Mesothelial cell of epicardium (in vitro differentiated cells): ENCODE measurements at regions not wholly inside any gene's neighbourhood (a gene's known extent, or its start where the extent isn't known, plus 50 kb on each side); places are given as distances from the start of the nearest gene placed in this dataset.

Source experiments
- DNase-seq, 2 experiments: peaks; one replicate each; pipeline ENCODE4 v3.0.0; 2021; ENCODE audit warnings: low spot score in 2 of 2; ENCODE audit not compliant: unreplicated experiment in 2 of 2
- H3K27ac Mint-ChIP-seq: 2 replicates; pipeline ENCODE4 v1.8.0; 2021; ENCODE audit warnings: mixed read lengths
- H3K27me3 Mint-ChIP-seq: 2 replicates; pipeline ENCODE4 v1.8.0; 2021; ENCODE audit warnings: low read depth, mixed read lengths
- H3K36me3 Mint-ChIP-seq: 2 replicates; pipeline ENCODE4 v1.8.0; 2021; ENCODE audit warnings: mixed read lengths
- H3K4me1 Mint-ChIP-seq: 2 replicates; pipeline ENCODE4 v1.8.0; 2021; ENCODE audit warnings: mixed read lengths
- H3K4me3 Mint-ChIP-seq: 2 replicates; pipeline ENCODE4 v1.8.0; 2021; ENCODE audit warnings: mild to moderate bottlenecking, moderate library complexity, mixed read lengths
- H3K9me3 Mint-ChIP-seq: 2 replicates; pipeline ENCODE4 v1.8.0; 2021; ENCODE audit warnings: mixed read lengths
- TF ChIP-seq, protein P1 (sequence below): fragments of 200-600 bp; sonication (generic); IDR thresholded peaks from one replicate; pipeline ENCODE4 v1.5.0; 2021; ENCODE audit warnings: antibody characterized with exemption; ENCODE audit not compliant: unreplicated experiment

DNA sequence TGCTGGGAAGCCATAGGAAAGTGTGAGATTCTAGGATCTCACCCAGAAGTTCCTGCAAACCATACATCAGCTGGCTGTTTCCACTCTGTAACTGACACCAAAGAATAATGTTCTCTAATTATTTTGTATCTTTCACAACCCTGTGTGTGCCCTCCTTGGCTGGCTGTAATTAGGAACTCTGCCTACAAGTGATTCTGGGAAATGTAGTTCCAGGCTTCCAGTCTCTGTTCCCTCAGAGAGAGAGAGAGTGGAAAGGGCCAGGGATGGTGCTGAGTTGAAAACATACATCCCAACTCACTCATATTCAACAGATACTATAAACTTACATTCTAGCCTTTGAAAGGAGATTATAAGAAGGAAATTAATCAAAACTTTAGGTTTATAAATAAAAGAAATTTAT is 57.5 kb upstream of the C1QTNF7 start:
- DNase-seq, result no peak
- TF ChIP-seq, protein P1, sequence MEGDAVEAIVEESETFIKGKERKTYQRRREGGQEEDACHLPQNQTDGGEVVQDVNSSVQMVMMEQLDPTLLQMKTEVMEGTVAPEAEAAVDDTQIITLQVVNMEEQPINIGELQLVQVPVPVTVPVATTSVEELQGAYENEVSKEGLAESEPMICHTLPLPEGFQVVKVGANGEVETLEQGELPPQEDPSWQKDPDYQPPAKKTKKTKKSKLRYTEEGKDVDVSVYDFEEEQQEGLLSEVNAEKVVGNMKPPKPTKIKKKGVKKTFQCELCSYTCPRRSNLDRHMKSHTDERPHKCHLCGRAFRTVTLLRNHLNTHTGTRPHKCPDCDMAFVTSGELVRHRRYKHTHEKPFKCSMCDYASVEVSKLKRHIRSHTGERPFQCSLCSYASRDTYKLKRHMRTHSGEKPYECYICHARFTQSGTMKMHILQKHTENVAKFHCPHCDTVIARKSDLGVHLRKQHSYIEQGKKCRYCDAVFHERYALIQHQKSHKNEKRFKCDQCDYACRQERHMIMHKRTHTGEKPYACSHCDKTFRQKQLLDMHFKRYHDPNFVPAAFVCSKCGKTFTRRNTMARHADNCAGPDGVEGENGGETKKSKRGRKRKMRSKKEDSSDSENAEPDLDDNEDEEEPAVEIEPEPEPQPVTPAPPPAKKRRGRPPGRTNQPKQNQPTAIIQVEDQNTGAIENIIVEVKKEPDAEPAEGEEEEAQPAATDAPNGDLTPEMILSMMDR, result no peak
- peaks cover 9% of the 10 kb centered on the region for H3K4me1 Mint-ChIP-seq
- H3K4me3 Mint-ChIP-seq, result no peak overlapping the region
- H3K9me3 Mint-ChIP-seq, result no peaks in the 10 kb centered on the region
- H3K27ac Mint-ChIP-seq, result no peak overlapping the region
- H3K36me3 Mint-ChIP-seq, result no peaks in the 10 kb centered on the region
- H3K27me3 Mint-ChIP-seq, result no peaks in the 10 kb centered on the region

DNA sequence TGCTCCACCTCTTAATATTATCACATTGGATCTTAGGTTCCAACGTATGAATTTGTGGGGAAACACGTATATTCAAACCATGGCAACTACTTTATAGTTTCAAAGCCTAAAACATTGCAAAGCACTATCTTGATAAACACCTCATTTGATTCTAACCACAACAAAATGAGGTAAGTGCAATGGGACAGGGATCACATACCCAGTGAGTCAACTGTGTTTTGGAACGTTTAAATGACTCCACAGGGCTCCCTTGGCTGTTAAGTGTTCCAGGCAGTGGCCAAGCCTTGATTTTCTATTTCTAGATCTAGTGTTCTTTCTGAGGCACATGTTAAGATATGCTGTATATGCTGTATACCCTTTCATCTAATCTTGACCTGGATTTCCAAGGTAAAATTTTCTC is 54.5 kb upstream of the C1QTNF7 start:
- no peaks in the 10 kb centered on the region for H3K36me3 Mint-ChIP-seq

DNA sequence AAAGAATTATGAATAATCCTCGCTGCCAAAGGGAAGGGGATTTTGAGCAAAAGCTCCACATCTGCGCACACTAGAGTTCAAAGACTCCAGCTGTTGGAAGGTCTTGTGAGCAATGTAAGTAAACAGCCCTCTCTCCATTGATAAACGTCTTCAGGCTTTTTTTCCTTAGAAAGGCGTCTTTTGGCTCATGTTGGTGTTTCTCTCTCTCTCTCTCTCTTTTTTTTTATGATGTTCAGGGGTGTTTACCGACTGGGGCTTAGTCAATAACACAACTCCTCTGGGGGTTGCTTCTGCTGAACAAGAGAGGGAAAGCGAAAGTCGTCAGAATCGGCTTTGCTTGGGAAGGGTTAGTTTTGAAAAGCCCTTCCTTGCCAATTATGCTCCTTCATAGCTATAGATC is 53.2 kb upstream of the C1QTNF7 start:
- peak overlapping the region; percentile 87 for H3K27ac Mint-ChIP-seq
- H3K36me3 Mint-ChIP-seq, result no peaks in the 10 kb centered on the region
- peaks cover 11% of the 10 kb centered on the region for H3K4me1 Mint-ChIP-seq
- no peak for DNase-seq
- TF ChIP-seq, protein P1, result no peak
- no peaks in the 10 kb centered on the region for H3K27me3 Mint-ChIP-seq
- peak overlapping the region; percentile 51 for H3K4me3 Mint-ChIP-seq
- no peaks in the 10 kb centered on the region for H3K9me3 Mint-ChIP-seq

More for the DNA sequence above, 54.5 kb upstream of the C1QTNF7 start:
- H3K4me1 Mint-ChIP-seq, result peaks cover 7% of the 10 kb centered on the region
- TF ChIP-seq, protein P1, result no peak
- H3K27ac Mint-ChIP-seq, result no peak overlapping the region
- no peaks in the 10 kb centered on the region for H3K27me3 Mint-ChIP-seq
- H3K4me3 Mint-ChIP-seq, result no peak overlapping the region
- no peaks in the 10 kb centered on the region for H3K9me3 Mint-ChIP-seq
- DNase-seq, result no peak

GRCh38 chr4:15375667-15376066 is 52.2 kb upstream of the C1QTNF7 start:
- Mint-ChIP-seq H3K4me1 (peaks cover 11% of the 10 kb centered on the region), H3K4me3 (no peak overlapping the region), H3K27me3 (no peaks in the 10 kb centered on the region), H3K36me3 (no peaks in the 10 kb centered on the region), H3K27ac (peak overlapping the region; percentile 32), H3K9me3 (no peaks in the 10 kb centered on the region)
- TF ChIP-seq, protein P1, result no peak
- DNase-seq, result no peak

- H3K36me3 Mint-ChIP-seq, result no peaks in the 10 kb centered on the region
- H3K4me3 Mint-ChIP-seq, result no peak overlapping the region
- no peak for DNase-seq
- no peaks in the 10 kb centered on the region for H3K27me3 Mint-ChIP-seq
- TF ChIP-seq, protein P1, result no peak
- peaks cover 11% of the 10 kb centered on the region for H3K4me1 Mint-ChIP-seq
- H3K9me3 Mint-ChIP-seq, result no peaks in the 10 kb centered on the region
- H3K27ac Mint-ChIP-seq, result no peak overlapping the region
Observed at GRCh38 chr4:15376145-15376544, 51.7 kb upstream of the C1QTNF7 start.

DNA sequence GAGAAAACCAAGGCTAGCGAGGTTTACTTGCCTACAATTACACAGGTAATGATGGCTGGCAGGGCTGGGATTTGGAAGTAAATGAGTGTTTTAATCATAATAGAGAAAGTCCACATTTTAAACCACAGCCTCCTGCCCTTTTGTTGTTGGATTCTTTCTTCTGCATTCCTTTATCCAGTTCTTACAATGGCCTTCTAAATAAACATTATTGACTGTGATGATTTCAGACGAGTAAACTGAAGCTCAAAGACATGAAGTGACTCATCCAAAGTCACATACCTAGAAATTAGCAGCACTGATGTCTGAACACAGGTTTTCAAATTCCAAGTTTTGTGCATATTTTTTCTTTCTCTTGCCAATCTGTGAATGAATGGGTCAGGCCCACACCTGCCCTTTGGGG is 51.2 kb upstream of the C1QTNF7 start:
- no peak overlapping the region for H3K4me3 Mint-ChIP-seq
- H3K9me3 Mint-ChIP-seq, result no peaks in the 10 kb centered on the region
- no peaks in the 10 kb centered on the region for H3K36me3 Mint-ChIP-seq
- peaks cover 11% of the 10 kb centered on the region for H3K4me1 Mint-ChIP-seq
- TF ChIP-seq, protein P1, result no peak
- no peak overlapping the region for H3K27ac Mint-ChIP-seq
- DNase-seq, result no peak
- H3K27me3 Mint-ChIP-seq, result no peaks in the 10 kb centered on the region
